Loucy (cell line): ENCODE measurements at regions not wholly inside any gene's neighbourhood (a gene's known extent, or its start where the extent isn't known, plus 50 kb on each side); places are given as distances from the start of the nearest gene placed in this dataset.

ENCODE experiments used
- CTCF ChIP-seq: fragments of 200-600 bp; sonication (generic); conservative IDR thresholded peaks from 2 replicates; pipeline ENCODE4 v1.5.1; 2014; ENCODE audit warnings: mild to moderate bottlenecking, antibody characterized with exemption, low read length
- EZH2phosphoT487 ChIP-seq: fragments of 200-600 bp; IDR thresholded peaks from 2 replicates; pipeline ENCODE4 v1.6.1; 2018; ENCODE audit warnings: antibody characterized with exemption, mild to moderate bottlenecking, moderate library complexity, borderline replicate concordance

- TF ChIP-seq CTCF (no peak), EZH2phosphoT487 (no peak)
Observed at GRCh38 chrX:53883196-53883595, 161.1 kb downstream of the PHF8 start.
